Body of pancreas (tissue), 4 donors: ENCODE measurements at regions not wholly inside any gene's neighbourhood (a gene's known extent, or its start where the extent isn't known, plus 50 kb on each side); places are given as distances from the start of the nearest gene placed in this dataset.

ENCODE experiments used
- POLR2A ChIP-seq, 3 donors: fragments of 450-650 bp; IDR thresholded peaks; one replicate each; pipeline ENCODE4 v1.6.1; 2016; ENCODE audit warnings: antibody characterized with exemption in 3 of 3, mild to moderate bottlenecking in 2 of 3
- TF ChIP-seq, protein P1 (sequence below), 7 experiments: fragments of 450-650 bp in 4 of 7; fragments of 200-600 bp in 3 of 7; sonication (generic) in 3 of 7; IDR thresholded peaks; one replicate each; pipeline ENCODE4 v1.5.1; 2016 to 2019; ENCODE audit warnings: antibody characterized with exemption in 7 of 7

DNA sequence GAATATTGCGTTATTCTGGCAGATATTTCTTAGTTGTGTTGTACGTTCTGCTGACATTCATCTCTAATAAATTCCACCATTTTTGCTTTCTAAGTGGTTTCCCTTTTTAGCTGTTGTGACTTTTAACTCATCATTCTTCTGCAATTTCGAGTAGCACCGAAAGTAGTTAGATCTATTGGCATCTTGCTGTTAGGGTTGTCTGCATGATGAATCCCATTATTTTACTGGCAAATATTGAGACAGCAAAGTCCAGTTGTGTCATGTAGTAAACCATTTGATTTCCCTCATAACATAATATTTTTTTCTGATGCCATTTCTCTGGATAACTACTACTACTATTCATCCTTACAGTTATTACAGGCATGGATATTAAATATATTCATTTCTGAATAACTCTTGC lies 143.9 kb downstream of the SLITRK1 start:
- no peak for TF ChIP-seq POLR2A (IDR thresholded peaks at IDR 0.05)
- TF ChIP-seq, protein P1, sequence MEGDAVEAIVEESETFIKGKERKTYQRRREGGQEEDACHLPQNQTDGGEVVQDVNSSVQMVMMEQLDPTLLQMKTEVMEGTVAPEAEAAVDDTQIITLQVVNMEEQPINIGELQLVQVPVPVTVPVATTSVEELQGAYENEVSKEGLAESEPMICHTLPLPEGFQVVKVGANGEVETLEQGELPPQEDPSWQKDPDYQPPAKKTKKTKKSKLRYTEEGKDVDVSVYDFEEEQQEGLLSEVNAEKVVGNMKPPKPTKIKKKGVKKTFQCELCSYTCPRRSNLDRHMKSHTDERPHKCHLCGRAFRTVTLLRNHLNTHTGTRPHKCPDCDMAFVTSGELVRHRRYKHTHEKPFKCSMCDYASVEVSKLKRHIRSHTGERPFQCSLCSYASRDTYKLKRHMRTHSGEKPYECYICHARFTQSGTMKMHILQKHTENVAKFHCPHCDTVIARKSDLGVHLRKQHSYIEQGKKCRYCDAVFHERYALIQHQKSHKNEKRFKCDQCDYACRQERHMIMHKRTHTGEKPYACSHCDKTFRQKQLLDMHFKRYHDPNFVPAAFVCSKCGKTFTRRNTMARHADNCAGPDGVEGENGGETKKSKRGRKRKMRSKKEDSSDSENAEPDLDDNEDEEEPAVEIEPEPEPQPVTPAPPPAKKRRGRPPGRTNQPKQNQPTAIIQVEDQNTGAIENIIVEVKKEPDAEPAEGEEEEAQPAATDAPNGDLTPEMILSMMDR (IDR thresholded peaks at IDR 0.05), result no peak
